ENCODE measurements at regions not wholly inside any gene's neighbourhood (a gene's known extent, or its start where the extent isn't known, plus 50 kb on each side); places are given as distances from the start of the nearest gene placed in this dataset.
"Not testable (repeated sequence)": the region's sequence is repeated elsewhere in the genome, so short reads cannot be mapped to it uniquely, and the experiment has no call there.

GRCh38 chr3:14252321-14253021 lies 73.9 kb downstream of the LSM3 start:
- DNase-seq (ENCODE audit: low read depth in 2 of 2), result no peak

DNA sequence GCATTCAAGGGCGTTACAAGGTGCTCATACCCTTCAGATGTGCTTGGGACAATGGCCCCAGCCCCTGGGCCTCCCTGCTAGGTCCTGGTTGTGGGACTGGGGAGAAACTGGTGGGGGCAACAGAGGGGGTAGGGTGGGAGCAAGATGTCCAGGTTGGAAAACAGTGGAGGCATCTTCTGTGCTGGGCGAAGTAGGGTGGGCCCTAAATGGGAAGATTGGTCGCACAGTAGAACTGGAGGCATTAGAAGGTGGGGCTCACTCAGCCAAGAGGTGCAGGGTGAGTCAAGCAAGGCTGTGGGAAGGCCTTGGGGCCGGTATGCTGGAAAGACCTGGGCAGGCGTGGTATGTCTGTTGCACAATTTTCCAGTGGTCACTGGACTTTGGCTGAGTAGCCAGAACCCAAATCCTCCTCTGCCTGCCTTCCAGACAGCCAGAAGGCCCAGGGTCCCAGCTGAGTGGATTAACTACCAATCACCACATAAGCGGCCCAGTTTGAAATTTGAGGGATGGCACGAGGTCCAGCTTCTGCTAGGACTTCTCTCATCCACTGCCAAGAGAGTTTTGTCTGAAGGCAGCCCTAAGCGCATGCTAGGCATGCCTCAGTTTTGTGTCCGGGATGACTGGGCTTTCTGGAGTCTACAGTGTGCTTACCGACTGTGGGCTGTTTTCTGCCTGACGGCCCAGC lies 74.5 kb downstream of the LSM3 start:
- DNase-seq (ENCODE audit: low read depth in 2 of 2), result no peak

- no peak for DNase-seq (ENCODE audit: low read depth in 2 of 2)
Measured at GRCh38 chr3:14253707-14254382, 75.2 kb downstream of the LSM3 start.

DNA sequence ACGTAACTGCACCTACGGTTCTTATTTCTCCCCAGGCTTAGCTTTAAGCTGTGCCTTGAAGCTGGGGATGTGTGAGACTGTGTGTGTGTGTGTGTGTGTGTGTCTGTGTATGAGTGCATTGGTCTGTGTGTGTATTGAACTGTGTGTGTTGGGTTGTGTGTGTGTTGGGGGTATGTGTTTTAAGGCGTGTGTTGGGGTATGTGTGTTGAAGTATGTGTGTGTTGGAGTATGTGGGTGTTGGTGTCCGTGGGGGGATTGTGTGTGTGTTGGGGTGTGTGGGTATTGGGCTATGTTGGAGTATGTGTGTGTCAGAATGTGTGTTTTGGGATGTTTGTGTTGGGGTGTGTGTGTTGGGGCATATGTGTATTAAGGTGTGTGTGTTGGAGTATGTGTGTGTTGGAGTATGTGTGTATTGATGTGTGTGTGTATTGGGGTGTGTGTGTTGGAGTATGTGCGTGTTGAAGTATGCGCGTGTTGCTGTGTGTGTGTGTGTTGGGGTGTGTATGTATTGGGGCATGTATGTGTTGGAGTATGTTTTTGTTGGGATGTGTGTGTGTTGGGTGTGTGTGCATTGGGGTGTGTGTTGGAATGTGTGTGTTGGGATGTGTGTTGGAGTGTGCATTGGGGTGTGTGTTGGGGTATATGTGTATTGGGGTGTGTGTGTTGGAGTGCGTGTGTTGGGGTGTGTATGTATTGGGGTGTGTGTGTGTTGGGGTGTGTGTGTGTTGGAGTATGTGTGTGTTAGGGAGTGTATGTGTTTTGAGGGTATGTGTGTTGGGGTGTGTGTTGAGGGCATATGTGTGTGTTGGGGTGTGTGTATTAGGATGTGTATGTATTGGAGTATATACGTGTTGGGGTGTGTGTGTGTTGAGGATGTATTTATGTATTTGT lies 76.4 kb downstream of the LSM3 start:
- DNase-seq (ENCODE audit: low read depth in 2 of 2), result no peak

GRCh38 chr3:14256046-14256445 lies 77.4 kb downstream of the LSM3 start:
- DNase-seq (ENCODE audit: low read depth in 2 of 2), result no peak

DNA sequence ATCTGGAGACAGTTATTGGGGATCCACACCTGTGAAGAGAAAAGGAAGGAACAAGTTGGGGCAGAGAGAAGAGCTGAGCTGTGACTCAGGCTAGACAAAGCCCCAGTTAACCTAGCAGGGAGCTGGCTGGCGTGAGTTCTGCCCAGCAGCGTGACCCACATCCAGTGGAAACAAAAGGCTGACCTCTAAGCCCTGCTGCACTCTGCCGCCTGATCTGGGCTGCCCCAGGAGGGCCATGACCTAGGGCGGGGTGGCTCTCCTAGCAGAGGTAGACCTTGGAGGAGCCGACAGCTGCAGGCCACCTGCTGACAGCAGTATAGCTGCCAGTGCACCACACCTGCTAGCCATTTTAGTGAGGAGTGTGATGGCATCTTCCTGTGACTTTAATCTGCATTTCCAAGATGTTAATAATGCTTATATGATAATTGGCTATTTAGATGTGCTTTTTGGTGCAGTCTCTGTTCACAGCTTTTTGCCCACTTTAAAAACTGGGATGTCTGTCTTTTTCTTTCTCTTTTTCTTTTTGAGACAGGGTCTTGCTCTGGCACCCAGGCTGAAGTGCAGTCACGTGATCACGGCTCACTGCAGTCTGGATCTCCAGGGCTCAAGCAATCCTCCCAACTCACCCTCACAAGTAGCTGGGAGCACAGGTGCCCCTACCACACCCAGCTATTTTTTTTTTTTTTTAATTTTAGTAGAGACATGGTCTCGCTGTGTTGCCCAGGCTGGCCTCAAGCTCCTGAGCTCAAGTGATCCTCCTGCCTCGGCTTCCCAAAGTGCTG lies 78.1 kb downstream of the LSM3 start:
- DNase-seq (ENCODE audit: low read depth in 2 of 2), result no peak

DNA sequence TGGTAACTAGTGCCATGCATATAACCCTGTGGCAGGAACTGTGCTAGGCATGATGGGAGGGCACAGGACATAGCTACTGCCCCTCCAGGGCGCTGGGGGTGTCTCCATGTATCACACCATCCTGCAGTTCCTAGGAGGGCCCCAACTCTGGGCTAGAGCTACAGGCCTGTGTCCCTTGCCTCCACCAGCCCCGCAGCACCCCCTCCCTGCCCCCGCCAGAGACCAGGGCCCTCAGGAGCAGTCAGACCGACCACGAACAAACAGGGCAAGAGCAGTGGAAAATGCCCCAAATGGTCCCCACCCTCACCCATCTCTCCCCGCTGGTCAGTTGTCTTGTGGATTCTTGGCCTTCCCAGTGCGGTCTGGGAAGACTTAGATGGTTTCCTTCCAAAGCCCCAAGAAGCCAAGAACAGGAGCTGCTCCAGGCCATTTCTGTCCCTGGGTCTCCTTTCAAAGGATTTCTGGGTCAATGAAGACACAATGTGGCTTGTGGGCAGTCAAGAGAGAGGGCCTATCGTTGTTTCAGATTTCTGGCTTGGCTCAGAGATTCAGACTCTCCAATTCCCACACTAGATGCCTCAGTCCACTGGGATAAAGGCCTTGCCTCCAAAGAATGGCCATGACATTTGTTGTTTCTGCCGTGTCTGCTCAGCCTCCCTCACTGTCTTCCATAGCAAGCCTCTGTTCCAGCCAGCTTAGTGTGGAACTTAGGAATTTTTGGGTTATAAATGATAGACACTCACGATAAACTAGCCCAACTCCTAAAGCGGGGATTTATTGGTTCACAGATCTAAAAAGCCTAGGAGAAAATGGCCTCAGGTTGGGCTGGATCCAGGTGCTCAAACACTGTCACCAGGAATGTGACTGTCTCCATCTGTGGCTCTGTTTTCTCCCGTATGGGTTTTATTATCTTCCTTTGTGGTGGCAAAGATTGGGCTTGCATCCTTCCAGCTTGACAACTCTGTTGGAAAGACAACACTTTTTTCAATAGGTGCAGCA lies 80.6 kb downstream of the LSM3 start:
- DNase-seq (ENCODE audit: low read depth in 2 of 2), result no peak

DNA sequence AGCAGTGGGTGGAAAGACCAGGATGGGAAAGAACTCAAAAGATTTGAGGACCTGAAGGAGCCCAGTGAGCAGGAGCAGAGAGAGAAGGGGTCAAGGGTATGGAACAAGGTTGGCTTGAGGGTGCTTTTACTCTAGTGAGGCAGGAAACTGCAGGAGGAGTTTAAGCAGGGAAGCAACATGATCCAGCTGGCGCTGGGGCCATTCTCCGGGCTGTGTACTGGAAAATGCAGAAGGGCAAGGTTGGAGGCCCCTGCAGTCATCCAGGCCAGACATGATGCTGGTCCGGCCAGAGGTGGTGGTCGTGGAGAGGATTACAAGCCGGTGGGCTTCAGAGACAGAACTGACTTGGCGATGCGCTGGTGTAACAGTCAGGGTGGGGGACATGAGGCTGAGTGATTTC lies 81.8 kb downstream of the LSM3 start:
- no peak for DNase-seq (ENCODE audit: low read depth in 2 of 2)

DNA sequence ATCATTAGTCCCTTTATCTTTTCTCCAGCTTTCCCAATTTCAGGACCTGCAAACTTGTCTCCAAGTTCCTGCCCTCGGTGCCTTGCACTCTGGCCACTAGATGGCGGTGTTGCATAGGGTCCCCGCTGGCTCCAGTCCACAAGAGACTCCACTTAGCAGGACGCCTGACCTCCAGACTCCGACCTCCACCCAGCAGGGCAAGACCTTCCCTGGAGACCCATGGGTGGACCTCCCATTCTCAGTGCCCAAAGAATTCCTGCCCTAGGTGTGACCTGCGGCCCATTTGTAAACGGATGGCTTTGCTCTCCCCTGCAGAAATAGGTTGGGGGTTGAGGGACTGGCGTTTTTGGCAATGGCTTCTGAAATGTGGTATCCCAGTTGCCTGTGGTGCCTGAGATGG lies 82.6 kb downstream of the LSM3 start:
- DNase-seq (ENCODE audit: low read depth in 2 of 2), result peak; percentile 61 to 68

DNA sequence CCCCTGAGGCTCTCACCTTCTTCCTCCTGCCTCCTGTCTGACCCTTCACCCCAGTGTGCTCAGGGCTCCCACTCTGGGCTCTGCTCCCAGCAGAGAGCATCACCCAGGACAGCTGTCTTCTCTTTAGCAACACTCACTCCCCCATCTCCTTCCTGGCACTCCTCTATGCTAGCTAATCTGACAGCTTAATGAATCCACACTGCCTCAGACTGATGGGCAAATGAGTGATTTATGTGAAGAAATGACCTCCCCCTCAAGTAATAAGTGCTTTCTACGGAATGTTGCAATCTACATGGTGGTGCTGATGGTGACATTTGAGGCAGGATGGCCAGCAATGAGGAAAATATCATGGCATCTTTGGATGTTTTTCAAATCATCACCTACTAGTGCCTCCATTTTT lies 83.6 kb downstream of the LSM3 start:
- DNase-seq (ENCODE audit: low read depth in 2 of 2), result no peak

DNA sequence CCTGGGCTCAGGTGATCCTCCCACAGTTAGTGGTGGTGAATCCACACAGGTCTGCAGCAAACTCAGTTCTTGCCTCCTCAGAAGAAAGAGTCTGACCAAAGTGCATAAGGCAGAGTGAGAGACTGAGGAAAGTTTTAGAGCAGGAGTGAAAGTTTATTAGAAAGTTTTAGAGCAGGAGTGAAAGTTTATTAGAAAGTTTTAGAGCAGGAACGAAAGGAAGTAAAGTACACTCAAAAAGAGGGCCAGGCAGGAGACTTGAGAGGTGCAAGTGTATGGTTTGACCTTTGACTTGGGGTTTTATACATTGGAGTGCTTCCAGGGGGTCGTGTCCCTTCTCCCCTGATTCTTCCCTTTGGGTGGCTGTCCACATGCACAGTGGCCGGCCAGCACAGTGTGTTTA lies 84.2 kb downstream of the LSM3 start:
- DNase-seq (ENCODE audit: low read depth in 2 of 2), result no peak

- no peak for DNase-seq (ENCODE audit: low read depth in 2 of 2)
Measured at GRCh38 chr3:14263317-14264005, 84.8 kb downstream of the LSM3 start.

DNA sequence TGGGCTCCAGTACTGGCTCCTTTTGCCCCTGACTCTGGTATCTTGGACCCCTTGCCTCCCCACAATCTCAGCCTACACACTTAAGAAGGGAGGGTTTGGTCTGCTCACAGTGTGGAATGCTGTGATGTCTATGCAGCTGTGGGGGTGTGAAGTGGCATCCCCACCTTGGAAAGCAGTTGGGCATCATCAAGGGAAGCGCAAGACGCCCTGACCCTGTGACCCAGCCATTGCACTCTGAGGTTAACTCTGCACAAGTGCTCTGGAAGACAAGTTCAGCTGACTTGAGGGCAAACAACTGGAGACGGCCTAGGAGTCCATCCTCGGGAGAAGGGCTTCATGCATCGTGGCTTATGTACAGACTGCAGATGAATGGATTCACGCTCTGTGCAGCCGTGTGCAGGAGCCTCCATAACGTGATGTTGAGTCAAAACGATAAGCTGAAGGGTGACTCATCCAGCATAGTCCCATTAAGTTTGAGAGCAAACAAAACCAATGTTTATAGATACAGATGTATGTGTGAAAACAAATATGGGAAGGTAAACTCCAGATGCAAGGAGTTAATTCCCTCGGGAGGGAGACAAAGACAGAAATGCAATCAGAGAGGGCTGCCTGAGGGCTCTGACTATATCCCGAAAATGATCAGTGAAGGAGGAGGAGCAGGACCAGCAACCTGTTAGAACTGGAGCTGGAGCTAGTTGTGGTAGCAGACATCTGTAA lies 86.8 kb downstream of the LSM3 start:
- no peak for DNase-seq (ENCODE audit: low read depth in 2 of 2)

GRCh38 chr3:14266361-14266760 lies 87.7 kb downstream of the LSM3 start:
- no peak for DNase-seq (ENCODE audit: low read depth in 2 of 2)

DNA sequence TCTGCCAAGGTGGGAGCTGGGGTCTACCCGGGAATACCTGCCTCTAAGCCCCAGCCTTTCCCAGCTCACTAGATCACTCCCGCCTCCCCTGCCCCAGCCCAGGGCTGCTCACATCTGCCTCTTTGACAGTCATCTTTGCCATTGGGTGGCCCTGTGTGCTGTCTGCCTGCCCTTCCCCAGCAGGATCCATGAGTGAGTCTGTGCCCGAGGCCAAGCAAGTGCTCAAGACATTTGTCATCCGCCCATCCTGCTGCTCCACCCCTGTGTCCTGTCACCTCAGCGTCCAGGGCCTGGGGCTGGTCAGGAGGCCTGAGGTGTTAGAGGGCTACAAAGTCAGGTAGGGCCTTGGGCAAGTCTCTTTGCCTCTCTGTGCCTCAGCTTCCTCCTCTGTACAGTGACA lies 89.4 kb downstream of the LSM3 start:
- no peak for DNase-seq (ENCODE audit: low read depth in 2 of 2)

- no peak for DNase-seq (ENCODE audit: low read depth in 2 of 2)
Measured at GRCh38 chr3:14268897-14269296, 90.3 kb downstream of the LSM3 start.

DNA sequence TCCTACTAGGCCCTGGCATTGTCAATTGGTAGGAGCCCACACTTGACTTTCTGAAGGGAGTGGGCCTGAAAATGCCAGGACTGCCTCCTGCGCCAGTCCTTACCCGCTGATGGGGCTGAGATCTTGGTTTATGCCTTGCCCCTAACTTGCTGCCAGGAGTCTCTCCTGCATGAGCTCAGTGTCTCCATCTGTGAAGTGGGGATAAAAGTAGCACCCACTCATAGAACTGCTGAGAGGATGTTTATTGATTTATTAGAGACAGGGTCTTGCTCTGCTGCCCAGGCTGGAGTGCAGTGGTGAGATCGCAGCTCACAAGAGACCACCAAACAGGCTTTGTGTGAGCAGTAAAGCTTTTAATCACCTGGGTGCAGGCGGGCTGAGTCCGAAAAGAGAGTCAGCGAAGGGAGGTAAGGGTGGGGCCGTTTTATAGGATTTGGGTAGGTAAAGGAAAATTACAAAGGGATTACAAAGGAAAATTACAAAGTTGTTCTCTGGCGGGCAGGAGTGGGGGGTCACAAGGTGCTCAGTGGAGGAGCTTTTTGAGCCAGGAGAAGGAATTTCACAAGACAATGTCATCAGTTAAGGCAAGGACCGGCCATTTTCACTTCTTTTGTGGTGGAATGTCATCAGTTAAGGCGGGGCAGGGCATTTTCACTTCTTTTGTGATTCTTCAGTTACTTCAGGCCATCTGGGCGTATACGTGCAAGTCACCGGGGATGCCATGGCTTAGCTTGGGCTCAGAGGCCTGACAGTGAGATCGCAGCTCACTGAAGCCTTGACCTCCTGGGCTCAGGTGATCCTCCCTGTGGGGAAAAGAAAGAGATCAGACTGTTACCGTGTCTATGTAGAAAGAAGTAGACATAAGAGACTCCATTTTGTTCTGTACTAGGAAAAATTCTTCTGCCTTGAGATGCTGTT lies 93.7 kb downstream of the LSM3 start:
- DNase-seq (ENCODE audit: low read depth in 2 of 2), result not testable (repeated sequence)
